EH (cell line): ENCODE measurements at regions not wholly inside any gene's neighbourhood (a gene's known extent, or its start where the extent isn't known, plus 50 kb on each side); places are given as distances from the start of the nearest gene placed in this dataset.
"Not testable (repeated sequence)": the region's sequence is repeated elsewhere in the genome, so short reads cannot be mapped to it uniquely, and the experiment has no call there.

Source experiments
- DNase-seq: peaks from one replicate; pipeline ENCODE4 v3.0.0-alpha.2; 2015; ENCODE audit warnings: low read depth

DNA sequence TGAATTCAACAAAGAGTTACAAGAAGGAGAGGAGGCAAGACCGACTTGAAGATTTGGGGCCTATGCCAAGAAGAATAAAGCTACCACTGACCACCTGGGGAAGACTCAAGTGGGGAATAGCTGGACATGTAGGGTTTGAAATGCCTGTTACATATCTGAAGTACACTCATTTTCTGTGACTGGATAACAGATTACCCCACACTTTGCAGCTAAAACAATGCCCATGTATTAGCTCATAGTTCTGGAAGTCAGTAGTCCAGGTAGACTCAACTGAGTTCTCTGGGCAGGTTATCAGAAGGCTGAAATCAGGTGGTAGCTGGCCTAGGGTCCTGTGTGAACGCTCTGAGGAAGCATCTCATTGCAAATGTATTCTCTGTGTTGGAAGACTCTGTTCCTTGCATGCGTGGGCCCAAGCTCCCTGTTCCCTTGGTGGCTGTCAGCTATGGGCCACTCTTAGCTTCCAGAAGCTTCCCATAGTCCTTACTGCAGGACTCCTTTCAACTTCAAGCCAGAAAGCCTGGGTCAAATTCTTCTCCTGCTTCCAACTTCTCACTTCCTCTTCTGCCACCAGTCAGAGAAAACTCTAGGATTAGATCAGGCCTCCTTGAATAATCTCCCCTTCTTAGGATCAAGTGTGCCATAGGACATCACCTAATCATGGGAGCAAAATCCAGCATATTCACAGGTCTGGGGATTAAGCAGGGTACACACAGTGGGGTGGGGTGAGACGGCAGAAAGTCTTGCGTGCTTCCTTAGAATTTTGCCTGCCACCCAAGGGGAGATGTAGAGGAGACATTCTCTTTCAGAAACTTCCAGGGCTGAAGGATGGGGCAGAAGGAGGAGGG is 187.8 kb downstream of the SHQ1 start:
- DNase-seq: no peak

DNA sequence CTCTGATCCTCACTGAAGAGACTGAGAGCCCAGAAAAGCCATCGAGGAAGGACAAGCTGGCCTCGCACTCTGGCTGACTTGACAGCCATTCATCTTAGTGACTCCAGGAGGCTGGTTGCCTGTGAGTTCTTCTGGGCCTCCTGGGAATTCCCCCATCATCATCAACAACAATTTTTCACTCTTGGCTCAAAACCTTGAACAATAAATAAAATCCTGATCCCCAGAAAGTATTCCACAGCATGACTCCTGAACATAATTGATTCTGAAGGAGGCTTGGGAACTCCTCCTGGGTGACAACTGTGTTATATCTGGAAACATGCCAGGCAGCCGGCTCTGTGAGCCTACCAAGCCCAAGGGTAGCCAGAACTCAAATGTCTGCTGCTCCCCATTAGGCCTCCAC is 188.6 kb downstream of the SHQ1 start:
- DNase-seq: peak; percentile 20

DNA sequence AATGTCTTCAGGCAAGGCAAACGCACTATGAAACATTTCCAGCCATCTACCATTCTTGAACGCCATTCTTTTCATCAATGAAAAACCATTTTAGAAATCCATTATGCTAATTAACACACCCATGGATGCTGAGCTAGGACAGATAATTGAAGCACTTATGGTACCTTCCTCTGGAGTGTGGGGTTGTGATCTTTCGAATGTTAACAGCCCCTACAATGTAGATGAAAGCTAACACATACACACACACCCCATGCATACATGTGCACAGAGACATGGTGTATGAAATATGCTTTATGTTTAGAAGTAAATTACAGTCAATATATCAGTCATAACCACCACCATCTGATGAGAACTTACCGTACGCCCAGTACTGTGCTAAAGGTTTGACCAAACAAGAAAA is 189.1 kb downstream of the SHQ1 start:
- no peak for DNase-seq

DNA sequence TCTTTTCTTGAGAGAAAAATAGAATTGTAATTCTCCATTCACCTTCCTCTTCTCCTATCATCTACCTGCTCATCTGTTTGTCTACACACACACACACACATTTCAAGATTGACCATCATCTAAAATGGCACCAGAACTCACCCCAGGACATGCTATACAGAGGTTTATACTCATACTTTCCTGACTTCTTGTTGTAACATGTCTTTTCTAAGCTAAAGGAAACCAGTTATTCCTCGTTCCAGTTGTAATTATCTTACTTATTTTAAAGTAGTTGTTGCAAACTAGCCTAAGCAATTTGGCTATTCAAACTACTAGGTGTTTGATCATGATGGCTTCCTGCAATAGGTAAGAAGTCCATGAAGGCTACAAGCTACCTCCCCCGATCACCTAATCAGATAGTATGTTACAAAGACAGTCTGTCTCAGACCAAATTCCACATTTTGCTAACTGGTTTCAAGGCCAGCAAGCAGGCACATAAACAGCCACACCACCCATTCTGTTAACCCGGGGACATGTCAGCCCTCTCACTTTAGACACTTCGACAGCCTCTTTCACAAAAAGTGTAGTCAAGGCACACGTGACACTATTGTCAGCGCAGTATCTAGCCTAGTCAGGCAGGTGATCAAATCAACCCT is 189.7 kb downstream of the SHQ1 start:
- no peak for DNase-seq

DNA sequence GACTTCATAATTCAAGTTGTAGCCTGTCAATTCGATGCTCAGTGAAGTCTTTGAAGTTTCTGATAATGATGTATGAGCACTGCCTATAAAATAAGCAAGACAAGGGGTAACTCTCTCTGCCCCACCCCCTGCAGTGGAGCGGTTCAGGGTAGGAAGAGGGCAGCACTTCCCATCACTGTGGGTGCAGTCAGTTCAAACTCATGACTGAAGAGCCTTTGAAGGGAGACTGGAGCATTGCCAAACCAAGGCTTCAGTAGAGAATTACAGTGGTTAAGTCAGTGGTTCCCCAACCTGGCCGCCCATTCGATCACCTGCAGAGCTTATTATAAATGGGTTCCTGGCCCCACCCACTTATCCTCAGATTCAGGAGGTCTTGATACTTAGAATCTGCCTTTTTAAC is 190.6 kb downstream of the SHQ1 start:
- no peak for DNase-seq

DNA sequence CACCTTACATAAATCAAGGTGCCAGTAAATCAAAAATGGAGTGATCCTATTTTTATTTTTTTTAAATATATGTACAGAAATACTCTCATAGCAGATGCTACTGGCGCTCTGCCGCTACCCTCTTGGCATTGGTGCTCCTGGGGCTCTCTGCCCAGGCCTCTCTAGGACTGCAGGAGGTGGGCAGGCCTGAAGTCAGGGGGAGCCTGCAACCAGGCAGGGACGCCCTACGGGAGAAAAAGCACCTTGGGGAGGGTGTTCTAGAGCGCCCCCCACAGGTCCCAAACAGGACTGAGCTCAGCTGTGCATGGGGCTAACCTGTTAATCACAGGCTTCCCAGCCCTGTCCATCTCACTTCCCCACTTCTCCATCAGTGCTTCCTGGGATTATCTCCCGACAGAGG is 192.5 kb downstream of the SHQ1 start:
- DNase-seq: no peak

DNA sequence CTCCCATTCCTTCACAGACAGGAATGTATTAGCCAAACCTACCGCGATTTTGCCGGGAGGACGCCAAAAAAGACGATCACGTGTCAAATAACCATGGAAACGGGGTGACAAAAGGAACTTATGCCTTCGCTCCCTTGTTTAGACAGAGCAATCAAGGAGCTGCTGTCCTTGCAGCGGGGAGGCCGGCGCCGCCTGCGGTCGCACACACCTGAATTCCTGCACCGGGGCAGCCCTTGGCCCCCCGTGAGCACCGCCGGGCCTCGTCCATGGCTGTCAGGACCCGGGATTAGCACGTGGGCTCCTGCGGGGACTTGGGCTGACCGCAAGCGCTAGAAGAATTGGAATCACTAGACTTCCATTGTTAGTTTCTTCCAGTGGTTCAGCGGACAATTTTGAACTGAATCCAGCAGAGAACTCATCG is 193.1 kb downstream of the SHQ1 start:
- DNase-seq: peak; percentile 31

DNA sequence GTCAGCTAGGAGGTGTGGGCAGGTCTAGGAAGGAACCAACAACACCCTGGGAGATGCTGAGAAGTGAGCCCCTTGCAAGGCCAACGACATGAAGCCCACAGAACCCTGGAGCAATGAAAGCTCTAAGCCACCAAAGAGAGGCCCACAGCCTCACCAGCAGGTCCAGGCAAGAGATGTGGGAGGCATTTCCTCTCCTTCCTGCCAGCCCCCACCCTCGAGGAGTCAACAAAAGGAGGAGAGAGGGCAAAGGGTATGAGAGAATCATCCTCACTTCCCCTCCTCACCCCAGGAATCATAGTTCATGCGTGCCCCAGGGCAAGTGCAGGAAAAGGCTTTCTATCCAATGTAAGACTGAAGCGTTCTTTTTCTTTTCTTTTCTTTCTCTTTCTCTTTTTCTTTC is 195.8 kb downstream of the SHQ1 start:
- no peak for DNase-seq

DNA sequence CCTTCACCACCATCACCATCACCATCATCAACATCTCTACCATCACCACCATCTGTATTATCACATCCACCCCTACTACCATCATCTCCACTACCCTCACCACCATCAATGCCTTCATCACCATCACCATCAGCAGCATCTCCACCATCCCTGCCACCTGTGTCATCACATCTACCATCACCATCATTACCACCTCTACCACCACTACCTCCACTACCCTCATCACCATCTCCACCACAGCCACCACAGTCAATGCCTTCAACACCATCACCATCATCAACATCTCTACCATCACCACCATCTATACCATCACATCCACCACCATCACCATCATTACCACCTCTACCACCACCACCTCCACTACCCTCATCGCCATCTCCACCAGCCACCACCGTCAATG is 196.7 kb downstream of the SHQ1 start:
- DNase-seq: no peak

DNA sequence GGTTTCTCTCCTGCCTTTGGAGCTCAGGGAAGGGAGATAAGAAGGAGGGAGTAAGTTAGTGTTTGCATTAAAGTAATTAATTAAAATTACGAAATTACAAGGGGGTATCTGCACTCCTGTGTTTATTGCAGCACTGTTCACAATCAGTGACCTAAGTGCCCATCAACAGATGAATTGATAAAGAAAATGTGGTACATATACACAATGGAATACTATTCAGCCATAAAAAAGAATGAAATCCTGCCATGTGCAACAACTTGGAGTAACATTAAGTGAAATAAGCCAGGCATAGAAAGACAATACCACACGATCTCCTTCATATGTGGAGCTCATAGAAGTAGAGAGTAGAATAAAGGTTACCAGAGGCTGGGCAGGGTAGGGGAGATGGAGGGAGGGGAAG is 202.0 kb downstream of the SHQ1 start:
- no peak for DNase-seq

DNA sequence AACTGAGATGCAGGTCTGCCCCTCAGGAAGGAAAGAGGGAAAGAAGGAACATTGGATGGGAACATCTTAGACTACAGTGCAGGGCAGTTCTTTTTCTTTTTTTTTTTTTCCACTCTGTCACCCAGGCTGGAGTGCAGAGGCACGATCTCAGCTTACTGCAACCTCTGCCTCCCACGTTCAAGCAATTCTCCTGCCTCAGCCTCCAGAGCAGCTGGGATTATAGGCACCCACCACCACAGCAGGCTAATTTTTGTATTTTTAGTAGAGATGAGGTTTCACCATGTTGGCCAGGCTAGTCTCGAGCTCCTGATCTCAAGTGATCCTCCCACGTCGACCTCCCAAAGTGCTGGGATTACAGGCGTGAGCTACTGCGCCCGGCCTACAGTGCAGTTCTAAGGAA is 204.6 kb downstream of the SHQ1 start:
- not testable (repeated sequence) for DNase-seq

DNA sequence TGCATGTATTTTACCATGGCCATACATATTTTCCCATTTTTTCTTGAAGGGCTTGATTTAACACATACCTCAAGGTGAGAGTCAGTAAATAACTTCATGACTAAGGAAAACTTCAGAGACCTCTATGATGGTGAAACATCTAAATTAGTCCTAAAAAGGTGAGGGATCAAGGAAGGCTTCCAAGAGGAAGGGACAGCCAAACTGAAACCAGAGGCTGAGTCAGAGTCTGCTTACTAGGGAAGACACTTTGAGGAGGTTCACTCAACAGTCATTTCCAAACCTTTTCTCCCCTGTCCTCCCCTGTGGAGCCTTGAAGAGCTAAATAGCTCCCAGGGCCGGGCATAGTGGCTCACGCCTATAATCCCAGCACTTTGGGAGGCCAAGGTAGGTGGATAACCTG is 206.6 kb downstream of the SHQ1 start:
- no peak for DNase-seq

DNA sequence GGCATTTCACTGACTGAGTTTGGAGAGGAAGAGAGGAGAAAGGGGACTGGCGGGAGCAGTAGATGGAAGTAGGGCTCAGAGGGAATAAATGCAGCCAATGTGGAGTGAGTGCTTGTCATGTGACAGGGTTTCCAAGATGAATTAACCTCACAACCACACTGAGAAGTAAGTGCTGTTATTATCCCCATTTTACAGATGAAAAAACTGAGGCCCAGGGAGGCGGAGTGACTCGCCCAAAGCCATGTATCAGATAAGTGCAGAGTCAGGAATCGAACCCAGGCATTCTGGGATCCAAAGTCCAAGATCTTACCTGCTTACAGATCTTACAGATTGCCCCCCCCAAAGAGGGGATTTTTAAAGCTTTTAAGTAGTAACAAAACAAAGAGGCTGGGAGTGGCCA is 207.2 kb downstream of the SHQ1 start:
- DNase-seq: no peak

DNA sequence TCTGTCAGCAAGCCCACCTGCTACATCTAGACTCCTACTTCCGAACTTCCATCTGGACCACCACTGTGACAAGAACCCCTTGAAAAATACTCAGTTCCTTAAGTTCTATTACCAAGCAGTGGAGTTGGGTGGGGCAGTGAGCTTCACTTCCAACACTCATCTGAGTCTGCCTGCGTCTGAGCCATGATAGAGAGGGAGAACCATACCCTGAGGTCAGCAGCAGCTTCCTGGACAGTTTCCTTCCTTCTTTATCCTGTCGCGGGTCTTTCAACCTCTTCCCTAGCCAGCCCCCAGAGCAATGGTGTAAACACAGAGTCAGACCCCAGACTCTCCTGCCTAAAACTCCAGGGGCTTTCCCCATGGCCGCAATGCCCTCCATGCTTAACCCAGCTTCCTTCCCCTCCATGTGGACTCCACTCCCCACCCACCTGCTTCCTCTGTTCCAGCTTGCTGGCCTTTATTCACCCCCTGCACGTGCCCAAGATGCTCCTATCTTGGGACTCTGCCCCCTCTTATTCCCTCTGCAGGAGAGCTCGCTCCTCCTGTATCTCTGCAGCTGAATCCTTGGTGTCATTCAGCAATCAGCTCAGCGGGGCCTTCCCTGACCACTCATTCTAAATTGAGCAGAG is 211.2 kb downstream of the SHQ1 start:
- DNase-seq: no peak

DNA sequence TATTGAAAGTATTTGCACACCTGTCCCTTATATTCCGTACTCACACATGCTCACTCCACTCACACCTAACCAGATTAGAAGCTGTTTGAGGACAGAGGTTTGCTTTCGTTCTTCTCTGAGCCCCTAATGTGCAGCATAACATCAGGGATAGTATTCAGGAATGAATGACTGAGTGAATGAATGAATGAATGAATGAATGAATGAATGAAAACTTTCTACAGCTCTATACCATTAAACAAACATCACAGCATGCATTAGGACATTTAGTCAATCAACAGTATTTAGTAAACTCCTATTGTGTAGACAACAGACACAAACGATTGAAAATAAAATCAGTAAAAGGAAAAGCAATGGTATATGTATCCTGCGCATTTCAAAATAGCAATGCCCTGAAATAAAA is 212.7 kb downstream of the SHQ1 start:
- DNase-seq: no peak

DNA sequence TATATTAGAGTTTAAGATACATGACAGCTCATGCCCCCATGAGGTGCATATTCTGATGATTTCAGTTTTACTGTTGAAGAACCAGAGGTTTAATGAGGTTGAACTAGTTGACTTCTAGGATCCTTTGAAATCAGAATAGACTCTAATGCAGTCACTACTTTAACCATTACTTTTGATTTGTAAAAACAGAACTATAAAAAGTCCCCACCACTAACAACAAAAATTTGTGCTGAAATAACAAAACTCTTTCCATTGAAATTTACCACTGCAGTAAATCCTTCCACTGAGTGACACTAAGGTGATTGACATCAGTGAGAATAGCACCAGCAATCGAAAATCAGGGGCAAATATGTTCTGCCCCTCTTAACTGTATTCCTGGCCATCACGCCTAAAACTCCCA is 214.1 kb downstream of the SHQ1 start:
- DNase-seq: no peak

DNA sequence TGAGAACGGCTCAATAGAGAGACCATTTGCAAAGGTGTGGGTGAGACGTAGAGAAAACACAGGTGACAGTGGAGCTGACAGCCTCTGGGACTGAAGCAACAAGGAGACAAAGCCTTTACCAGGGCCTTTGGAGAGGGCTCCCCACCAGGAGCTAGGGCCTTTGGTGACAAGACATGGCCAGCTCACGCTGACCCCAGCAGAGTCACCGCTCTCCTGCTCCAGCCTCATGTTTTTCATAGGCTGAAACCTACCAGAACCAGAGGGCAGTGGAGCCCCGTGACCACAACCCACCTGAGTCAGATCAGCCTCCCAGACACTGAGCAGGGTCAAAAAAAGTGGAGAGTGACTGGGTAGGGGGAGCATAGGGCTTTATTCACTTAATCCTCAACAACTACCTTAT is 214.7 kb downstream of the SHQ1 start:
- DNase-seq: no peak

DNA sequence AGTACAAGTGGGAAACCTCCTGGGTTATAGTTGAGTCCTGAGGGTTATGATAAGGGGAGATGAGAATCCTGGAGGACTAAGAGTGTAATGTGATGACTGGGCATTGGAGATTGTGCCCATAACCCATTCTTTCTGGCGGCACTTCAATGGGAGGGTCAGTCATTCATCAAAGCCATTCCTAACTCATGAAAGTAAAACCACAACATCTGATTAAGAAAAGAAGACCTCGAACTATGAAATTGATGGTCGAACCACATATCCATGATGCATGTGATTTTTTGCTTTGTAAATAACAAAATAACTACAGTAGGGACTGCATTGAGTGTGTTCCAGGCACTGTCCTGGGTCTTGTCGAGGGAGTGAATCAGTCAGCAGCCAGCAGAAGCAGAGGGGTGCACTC is 215.1 kb downstream of the SHQ1 start:
- DNase-seq: peak; percentile 23

DNA sequence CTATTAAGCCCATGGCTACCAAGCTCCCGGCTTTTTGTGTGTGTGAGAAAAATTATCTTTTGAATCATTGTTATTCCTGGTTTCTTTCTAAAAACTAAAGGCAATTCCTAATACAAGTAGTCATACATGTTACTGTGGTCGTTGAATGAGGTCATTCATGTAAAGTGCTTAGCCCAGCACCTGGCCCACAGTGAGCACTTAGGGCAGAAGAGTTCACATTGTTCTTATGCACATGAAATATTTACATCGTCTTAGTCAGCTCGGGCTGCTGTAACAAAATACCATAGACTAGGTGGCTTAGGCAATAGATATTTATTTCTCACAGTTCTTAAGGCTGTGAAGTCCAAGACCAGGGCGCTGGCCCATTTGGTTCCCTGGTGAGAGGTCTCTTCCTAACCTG is 216.1 kb downstream of the SHQ1 start:
- no peak for DNase-seq

DNA sequence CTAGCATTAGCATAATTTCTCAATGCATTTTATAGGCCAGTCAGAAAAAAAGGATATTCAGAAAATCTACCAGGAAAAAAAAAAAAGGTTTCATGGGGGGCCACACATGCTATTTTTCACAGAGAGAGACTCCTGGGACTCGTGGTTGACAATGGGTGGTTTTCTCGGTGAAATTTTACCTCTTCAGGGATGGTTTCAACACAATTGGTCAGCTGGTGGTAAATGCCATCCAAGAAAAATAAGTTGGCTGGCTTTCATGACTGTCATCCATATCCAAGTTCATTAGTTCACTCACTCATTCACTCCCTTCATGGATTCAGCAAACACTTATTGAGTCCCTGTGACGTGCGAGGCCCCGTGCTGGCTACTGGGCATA is 217.3 kb downstream of the SHQ1 start:
- no peak for DNase-seq

DNA sequence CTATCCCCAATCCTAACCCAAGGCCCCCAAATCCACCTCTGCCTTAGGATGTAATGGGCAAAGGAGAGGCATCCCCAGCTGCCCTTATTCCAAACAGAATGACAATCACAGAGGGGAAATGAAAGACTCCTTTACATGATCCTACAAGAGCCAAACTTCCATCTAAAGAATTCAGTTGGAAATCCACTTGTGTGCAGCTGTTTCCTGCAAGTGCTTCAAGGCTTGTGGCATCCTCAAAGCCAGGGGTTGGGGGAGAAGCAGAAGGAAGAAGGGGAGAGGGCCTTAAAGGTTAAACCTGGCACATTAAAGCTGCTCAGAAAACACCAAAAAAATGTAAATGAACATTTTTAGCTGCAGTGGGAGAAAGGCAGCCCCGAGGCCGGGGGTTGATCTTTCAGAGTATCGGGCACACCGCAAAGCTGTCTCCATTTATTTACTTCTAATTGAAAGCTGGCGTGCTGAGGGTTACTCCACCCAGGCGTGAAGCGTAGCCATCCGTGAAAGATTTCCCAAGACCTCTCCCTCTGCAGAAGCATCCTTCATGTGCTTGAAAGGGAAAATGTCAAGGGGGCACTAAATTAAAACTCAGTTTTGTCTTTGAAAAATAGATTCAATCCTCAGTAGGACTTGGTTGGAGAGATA is 217.8 kb downstream of the SHQ1 start:
- DNase-seq: no peak

DNA sequence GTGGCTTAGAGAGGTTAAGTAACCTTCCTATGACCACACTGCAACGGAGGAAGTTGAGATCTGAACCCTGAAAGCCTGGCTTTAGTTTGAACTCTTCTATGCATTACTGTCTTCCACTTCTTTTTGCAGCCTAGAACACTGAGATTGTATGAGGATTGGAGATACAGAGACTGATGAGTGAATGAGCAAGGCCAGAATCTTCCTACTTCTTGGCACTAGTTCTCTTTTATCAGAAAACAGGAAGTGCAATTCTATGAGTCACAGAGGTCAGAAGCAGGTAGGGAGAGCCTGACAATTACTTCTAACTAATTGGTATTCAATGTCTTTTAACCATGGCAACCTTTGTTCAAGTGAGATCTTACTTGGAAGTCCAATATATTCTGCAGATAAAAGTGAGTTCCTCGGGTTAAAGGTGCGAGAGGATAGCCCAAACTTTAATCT is 219.0 kb downstream of the SHQ1 start:
- DNase-seq: no peak

DNA sequence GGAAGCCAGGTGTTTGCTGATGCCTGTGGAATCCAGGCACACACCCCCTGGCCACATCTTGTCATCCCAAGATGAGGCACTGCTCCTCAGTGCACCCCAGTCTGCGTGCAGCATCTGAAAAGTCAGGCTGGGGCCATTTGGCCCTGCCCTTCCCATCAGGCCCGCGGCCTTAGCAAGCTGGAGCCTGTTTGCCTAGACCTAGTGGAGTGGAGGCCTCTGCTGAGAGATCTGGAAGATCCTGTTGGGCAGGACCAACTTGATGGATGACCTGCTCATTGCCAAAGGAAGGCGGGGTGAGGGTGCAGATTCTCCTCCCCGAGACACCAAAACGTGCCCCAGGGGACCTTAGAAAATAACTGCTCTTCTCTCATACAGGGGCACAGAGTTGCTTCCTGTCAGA is 220.2 kb downstream of the SHQ1 start:
- no peak for DNase-seq
